GM19239 (cell line): ENCODE measurements at regions not wholly inside any gene's neighbourhood (a gene's known extent, or its start where the extent isn't known, plus 50 kb on each side); places are given as distances from the start of the nearest gene placed in this dataset.
"Not testable (repeated sequence)": the region's sequence is repeated elsewhere in the genome, so short reads cannot be mapped to it uniquely, and the experiment has no call there.

Experiments used
- DNase-seq: peaks from one replicate; pipeline ENCODE4 v3.0.0; 2011; ENCODE audit warnings: low spot score; ENCODE audit not compliant: insufficient read length
- FAIRE-seq: peaks from 2 replicates; lab custom pipeline; 2011; peaks lifted over from hg19 to GRCh38; lab: Jason Lieb, UNC

DNA sequence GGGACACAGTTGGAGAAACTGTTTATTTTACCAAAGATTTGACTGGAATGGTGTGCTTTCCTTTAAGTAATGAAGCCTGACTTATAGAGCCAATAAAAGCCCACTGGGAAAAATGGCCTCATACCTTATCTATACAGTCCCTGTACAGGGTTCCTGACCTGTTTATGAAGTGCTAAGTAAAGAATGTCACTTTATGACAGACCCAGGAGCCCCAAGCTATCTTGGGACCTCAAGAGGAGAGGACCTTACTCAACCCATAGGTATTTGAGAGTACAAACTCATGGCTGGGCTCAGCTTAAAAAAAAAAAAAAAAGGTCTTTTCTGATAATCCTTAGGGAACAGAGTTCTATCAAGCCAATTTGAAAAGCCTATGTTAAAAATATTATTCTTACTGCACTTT, 1389.3 kb downstream of the RAPGEF2 start:
- DNase-seq = no peak

GRCh38 chr4:160493206-160493605, 1390.3 kb downstream of the RAPGEF2 start:
- no peak for DNase-seq
- no peak for FAIRE-seq

More for the DNA sequence above, 1389.3 kb downstream of the RAPGEF2 start:
- FAIRE-seq = no peak

GRCh38 chr4:160495356-160495755, 1392.5 kb downstream of the RAPGEF2 start:
- DNase-seq = no peak

DNA sequence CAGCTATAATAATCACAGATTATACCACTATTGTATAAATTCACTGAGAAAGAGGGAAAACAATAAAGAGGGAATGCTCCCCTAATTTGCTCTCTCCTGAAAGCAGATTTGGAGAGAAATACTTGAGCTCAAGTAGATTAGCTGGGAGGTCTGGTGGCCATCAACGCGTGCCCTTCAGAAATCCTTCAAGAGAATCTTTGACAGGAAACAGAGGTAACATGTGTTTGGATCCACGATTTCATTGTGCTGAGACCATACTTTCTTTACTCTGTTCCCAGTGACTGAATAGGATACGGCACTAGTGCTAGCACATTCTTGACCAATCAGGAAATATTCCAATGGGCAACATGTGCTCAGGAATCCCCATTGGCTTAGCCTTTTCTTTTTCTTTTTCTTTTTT, 1395.3 kb downstream of the RAPGEF2 start:
- DNase-seq = no peak
- FAIRE-seq = no peak

More at GRCh38 chr4:160495356-160495755, 1392.5 kb downstream of the RAPGEF2 start:
- FAIRE-seq = no peak

DNA sequence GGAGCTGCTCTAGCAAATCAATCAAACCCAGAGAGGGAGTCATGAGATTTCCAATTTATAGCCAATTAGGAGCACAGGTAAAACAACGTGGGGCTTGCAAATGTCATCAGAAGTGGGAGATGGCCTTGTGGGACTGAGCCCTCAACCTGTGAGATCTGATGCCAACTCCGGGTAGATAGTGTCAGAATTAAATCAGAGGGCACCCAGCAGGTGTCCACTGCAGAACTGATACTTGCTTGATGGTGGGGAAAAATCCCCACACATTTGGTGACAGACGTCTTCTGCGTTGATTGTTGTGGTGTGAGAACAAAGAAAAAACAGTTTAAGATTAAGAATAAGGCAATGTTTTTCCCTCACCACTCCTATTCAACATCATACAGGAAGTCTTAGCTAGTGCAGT, 1402.8 kb downstream of the RAPGEF2 start:
- FAIRE-seq (no peak), DNase-seq (no peak)

GRCh38 chr4:160510928-160511327, 1408.0 kb downstream of the RAPGEF2 start:
- FAIRE-seq (no peak), DNase-seq (no peak)

- DNase-seq (no peak), FAIRE-seq (no peak)
Measured at GRCh38 chr4:160514126-160514525, 1411.2 kb downstream of the RAPGEF2 start.

- FAIRE-seq (no peak), DNase-seq (no peak)
Measured at GRCh38 chr4:160523231-160523630, 1420.4 kb downstream of the RAPGEF2 start.

- FAIRE-seq = no peak
- DNase-seq = no peak
Measured at GRCh38 chr4:160537681-160538080, 1434.8 kb downstream of the RAPGEF2 start.

- no peak for FAIRE-seq
- DNase-seq = no peak
Measured at GRCh38 chr4:160546201-160546600, 1443.3 kb downstream of the RAPGEF2 start.

- DNase-seq, FAIRE-seq: not testable (repeated sequence)
Measured at GRCh38 chr4:160549951-160550519, 1447.2 kb downstream of the RAPGEF2 start.

DNA sequence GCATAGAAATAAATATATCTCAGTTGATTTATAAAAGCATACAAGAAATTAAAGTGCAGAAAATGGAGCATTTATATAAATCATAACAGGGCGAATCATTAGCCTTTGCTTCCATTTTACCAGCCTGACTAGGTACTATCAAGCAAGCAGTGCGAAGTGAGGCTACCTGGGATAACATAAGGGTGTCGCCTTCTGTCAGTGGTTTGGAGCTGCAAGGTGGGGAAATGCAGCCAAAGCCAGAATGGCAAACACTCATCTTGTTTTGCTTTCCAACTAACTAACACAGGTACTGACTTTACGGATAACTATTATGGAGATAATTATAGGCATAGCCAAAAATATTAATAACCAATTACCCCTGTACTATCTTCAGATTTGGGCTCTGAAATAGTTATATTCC, 1459.8 kb downstream of the RAPGEF2 start:
- FAIRE-seq = no peak

GRCh38 chr4:160563552-160564282, 1460.8 kb downstream of the RAPGEF2 start:
- no peak for DNase-seq
- FAIRE-seq = peak; percentile 31

More for the DNA sequence above, 1459.8 kb downstream of the RAPGEF2 start:
- no peak for DNase-seq

GRCh38 chr4:160567634-160568033, 1464.8 kb downstream of the RAPGEF2 start:
- FAIRE-seq = no peak
- no peak for DNase-seq

- no peak for DNase-seq
- no peak for FAIRE-seq
Measured at GRCh38 chr4:160570271-160570670, 1467.4 kb downstream of the RAPGEF2 start.

DNA sequence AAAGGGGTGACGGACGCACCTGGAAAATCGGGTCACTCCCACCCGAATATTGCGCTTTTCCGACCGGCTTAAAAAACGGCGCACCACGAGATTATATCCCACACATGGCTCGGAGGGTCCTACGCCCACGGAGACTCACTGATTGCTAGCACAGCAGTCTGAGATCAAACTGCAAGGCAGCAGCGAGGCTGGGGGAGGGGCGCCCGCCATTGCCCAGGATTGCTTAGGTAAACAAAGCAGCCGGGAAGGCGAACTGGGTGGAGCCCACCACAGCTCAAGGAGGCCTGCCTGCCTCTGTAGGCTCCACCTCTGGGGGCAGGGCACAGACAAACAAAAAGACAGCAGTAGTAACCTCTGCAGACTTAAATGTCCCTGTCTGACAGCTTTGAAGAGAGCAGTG, 1471.4 kb downstream of the RAPGEF2 start:
- not testable (repeated sequence) for FAIRE-seq, DNase-seq

DNA sequence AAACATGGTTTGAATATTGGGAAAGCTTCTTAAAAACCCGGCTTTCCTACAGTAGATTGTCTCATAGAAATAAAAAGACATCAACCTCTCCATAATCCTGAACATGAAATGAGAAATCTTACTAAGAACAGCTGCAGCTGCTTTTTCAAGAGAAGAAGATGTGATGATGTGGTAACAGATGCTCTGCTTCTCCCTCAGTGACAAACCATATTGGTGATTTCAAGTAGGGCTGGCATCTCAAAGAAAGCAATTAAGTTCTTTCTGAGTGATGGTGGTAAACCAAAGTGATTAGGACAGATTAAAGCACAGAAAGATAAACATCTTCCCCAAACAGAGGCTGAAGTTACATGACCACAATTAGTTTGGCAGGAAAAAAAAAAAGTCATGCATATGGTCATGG, 1477.7 kb downstream of the RAPGEF2 start:
- FAIRE-seq = no peak

DNA sequence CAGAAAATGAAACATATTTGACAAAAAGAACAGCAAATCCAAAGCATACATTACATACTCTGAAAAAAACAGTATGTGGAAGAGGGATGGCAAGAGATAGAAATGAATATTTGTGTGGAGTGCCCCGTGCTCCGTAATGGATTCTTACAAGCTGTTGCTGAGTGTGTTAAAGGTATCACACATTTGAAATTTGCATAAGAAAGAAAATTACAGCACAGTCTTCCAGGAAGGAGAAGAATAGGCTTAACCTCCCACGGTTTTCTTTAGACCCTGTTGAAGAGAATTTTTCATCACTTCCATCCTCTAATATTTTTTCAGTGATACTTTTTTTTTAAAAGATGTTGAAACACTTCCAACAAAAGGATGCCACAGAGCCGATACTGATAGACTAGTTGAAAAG, 1489.4 kb downstream of the RAPGEF2 start:
- DNase-seq (no peak), FAIRE-seq (no peak)

More for the DNA sequence above, 1477.7 kb downstream of the RAPGEF2 start:
- DNase-seq = no peak

DNA sequence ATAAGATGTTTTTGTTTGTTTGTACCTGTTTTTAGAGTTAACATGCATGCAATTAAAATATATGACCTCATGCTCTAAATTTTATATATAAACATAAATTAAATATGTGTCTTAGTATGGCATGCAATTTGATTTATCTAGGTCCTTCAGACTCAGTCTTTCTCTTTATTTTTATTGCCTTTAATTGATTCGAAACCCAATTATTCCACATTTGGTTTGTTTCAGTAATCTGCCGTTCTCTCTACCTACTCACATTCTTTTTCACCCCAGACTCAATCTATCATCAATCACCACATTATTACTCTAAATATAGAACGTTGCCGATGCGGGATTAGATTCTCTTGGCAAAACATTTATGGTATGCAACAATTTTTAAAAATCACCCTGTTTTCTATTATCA, 1492.8 kb downstream of the RAPGEF2 start:
- DNase-seq (no peak), FAIRE-seq (no peak)

DNA sequence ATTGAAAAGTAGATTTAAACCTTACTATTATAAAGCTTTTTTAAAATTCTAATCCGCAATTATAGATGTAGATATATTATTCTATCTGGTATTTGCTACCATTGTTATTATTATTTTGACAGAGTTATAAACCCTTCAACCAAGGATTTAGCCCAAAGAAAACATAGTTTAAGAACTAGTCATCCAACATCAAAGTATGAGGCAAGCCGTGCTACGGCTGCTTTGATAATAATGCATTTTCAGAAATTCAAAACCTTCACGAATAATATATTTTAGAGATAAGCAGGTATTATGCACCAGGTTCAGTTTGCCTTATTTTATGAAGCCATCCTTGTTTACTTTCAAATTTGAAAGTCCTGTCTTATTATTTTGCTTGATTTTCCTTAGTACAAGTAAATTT, 1501.7 kb downstream of the RAPGEF2 start:
- DNase-seq (no peak), FAIRE-seq (no peak)

DNA sequence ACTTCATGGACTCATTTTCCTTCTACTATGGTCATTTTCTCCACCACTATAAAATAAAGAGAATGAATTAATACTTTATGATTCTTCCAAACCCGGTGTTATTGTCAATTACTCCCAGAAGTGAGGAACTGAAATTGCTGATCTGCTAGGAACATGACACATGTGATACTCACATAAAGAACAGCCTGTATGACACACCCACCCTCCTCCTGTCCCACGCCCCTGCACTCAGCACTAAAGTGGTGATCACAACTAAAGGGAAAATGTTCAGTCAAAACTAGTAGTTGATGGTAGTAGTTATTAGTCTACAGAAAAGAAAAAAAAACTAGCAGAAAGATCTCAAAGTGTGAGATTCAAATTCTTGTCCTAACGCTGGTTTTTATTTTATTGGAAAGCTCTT, 1508.3 kb downstream of the RAPGEF2 start:
- FAIRE-seq (no peak), DNase-seq (no peak)

DNA sequence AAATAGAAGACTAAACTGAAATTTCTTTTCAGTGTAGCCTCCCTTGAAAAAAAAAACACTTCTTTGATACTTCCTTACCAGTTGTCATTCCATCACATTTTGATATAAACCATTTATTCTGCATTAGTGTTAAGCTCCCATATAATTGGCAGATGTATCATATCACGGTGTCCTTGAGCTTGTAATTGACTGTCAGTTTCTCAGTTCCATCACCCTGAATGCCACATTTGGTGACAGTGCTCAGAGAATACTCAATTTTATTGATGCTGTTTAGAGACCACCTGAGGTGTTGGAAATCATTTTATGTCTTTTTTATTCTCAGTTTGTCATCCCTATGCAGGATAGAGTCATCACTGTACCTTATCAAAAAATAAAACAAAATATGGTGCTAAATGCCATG, 1528.2 kb downstream of the RAPGEF2 start:
- DNase-seq = no peak
- no peak for FAIRE-seq
